GF-D8 (cell line): ENCODE measurements at regions not wholly inside any gene's neighbourhood (a gene's known extent, or its start where the extent isn't known, plus 50 kb on each side); places are given as distances from the start of the nearest gene placed in this dataset.
"Not testable (repeated sequence)": the region's sequence is repeated elsewhere in the genome, so short reads cannot be mapped to it uniquely, and the experiment has no call there.

ENCODE experiments used
- DNase-seq: peaks from one replicate; lab custom pipeline; 2025; lab: John Stamatoyannopoulos, UW

- DNase-seq, result no peak
These were observed 629.5 kb downstream of the JRKL start for GRCh38 chr11:97019305-97019704.

GRCh38 chr11:97019754-97020153 lies 629.9 kb downstream of the JRKL start:
- no peak for DNase-seq

GRCh38 chr11:97022955-97023354 lies 633.1 kb downstream of the JRKL start:
- DNase-seq, result no peak

- DNase-seq, result no peak
These were observed 639.1 kb downstream of the JRKL start for GRCh38 chr11:97028836-97029406.

- no peak for DNase-seq
These were observed 643.4 kb downstream of the JRKL start for GRCh38 chr11:97033178-97033577.

- DNase-seq, result no peak
These were observed 658.7 kb downstream of the JRKL start for GRCh38 chr11:97048481-97048880.

GRCh38 chr11:97060184-97060583 lies 670.4 kb downstream of the JRKL start:
- DNase-seq, result no peak

- DNase-seq, result no peak
These were observed 679.3 kb downstream of the JRKL start for GRCh38 chr11:97069160-97069559.

GRCh38 chr11:97072420-97072819 lies 682.6 kb downstream of the JRKL start:
- no peak for DNase-seq

GRCh38 chr11:97076666-97077065 lies 686.9 kb downstream of the JRKL start:
- DNase-seq, result not testable (repeated sequence)

- DNase-seq, result no peak
These were observed 688.6 kb downstream of the JRKL start for GRCh38 chr11:97078443-97078842.

GRCh38 chr11:97079244-97079643 lies 689.4 kb downstream of the JRKL start:
- DNase-seq, result no peak

- no peak for DNase-seq
These were observed 697.6 kb downstream of the JRKL start for GRCh38 chr11:97087419-97087818.

GRCh38 chr11:97092823-97093222 lies 703.0 kb downstream of the JRKL start:
- no peak for DNase-seq

GRCh38 chr11:97102180-97102579 lies 712.4 kb downstream of the JRKL start:
- DNase-seq, result not testable (repeated sequence)

GRCh38 chr11:97107604-97108003 lies 717.8 kb downstream of the JRKL start:
- DNase-seq, result no peak

- DNase-seq, result no peak
These were observed 719.3 kb downstream of the JRKL start for GRCh38 chr11:97109078-97109477.

- DNase-seq, result no peak
These were observed 720.6 kb downstream of the JRKL start for GRCh38 chr11:97110376-97110775.

GRCh38 chr11:97111559-97111958 lies 721.7 kb downstream of the JRKL start:
- no peak for DNase-seq

- no peak for DNase-seq
These were observed 728.9 kb downstream of the JRKL start for GRCh38 chr11:97118614-97119200.

GRCh38 chr11:97123237-97123636 lies 733.4 kb downstream of the JRKL start:
- no peak for DNase-seq

GRCh38 chr11:97136067-97136466 lies 746.3 kb downstream of the JRKL start:
- no peak for DNase-seq

- no peak for DNase-seq
These were observed 751.2 kb downstream of the JRKL start for GRCh38 chr11:97140885-97141494.

GRCh38 chr11:97143463-97143862 lies 753.6 kb downstream of the JRKL start:
- no peak for DNase-seq
